Fibroblast of lung (primary cell): ENCODE measurements at regions not wholly inside any gene's neighbourhood (a gene's known extent, or its start where the extent isn't known, plus 50 kb on each side); places are given as distances from the start of the nearest gene placed in this dataset.

Source experiments
- DNase-seq, 2 donors: peaks; one replicate each; pipeline versions ENCODE4 v3.0.0 to v3.0.0-alpha.2; 2010; ENCODE audit warnings: low read depth in 2 of 2
- H2AFZ ChIP-seq: 2 replicates; pipeline ENCODE4 v1.5.1; 2012; ENCODE audit warnings: low read length, control low read depth, inconsistent platforms
- H3K27ac ChIP-seq: 2 replicates; pipeline ENCODE4 v1.5.1; 2011; ENCODE audit warnings: low read length, control low read depth; ENCODE audit not compliant: insufficient read depth
- H3K27me3 ChIP-seq: 2 replicates; pipeline ENCODE4 v1.5.1; 2011; ENCODE audit warnings: mild to moderate bottlenecking, low read length; ENCODE audit not compliant: control insufficient read depth, insufficient read depth
- H3K36me3 ChIP-seq: 2 replicates; pipeline ENCODE4 v1.5.1; 2011; ENCODE audit warnings: low read length; ENCODE audit not compliant: control insufficient read depth, insufficient read depth
- H3K4me1 ChIP-seq: 2 replicates; pipeline ENCODE4 v1.5.1; 2011; ENCODE audit warnings: low read length; ENCODE audit not compliant: control insufficient read depth, insufficient read depth; ENCODE audit errors: extremely low read depth
- H3K4me2 ChIP-seq: 2 replicates; pipeline ENCODE4 v1.5.1; 2011; ENCODE audit warnings: low read length, control low read depth; ENCODE audit not compliant: insufficient read depth; ENCODE audit errors: extremely low read depth
- H3K4me3 ChIP-seq, 4 experiments: fragments of 200-600 bp in 1 of 4; sonication (generic) in 1 of 4; replicated peaks in 1 of 4; 2 replicates each; pipeline ENCODE4 v1.5.1; 2011 to 2016; ENCODE audit warnings: low read length in 4 of 4, low read depth in 3 of 4, mild to moderate bottlenecking in 3 of 4, control low read depth in 2 of 4, inconsistent platforms in 1 of 4, mixed read lengths in 1 of 4; ENCODE audit not compliant: insufficient read depth in 1 of 4; ENCODE audit errors: control extremely low read depth in 1 of 4
- H3K79me2 ChIP-seq: 2 replicates; pipeline ENCODE4 v1.5.1; 2012; ENCODE audit warnings: mild to moderate bottlenecking, low read length, inconsistent platforms; ENCODE audit not compliant: control insufficient read depth, insufficient read depth
- H3K9ac ChIP-seq: 2 replicates; pipeline ENCODE4 v1.5.1; 2011; ENCODE audit warnings: mild to moderate bottlenecking, low read length, control low read depth; ENCODE audit not compliant: insufficient read depth
- H3K9me3 ChIP-seq: 2 replicates; pipeline ENCODE4 v1.5.1; 2012; ENCODE audit warnings: low read depth, low read length; ENCODE audit not compliant: control insufficient read depth, insufficient read depth
- H4K20me1 ChIP-seq: 2 replicates; pipeline ENCODE4 v1.5.1; 2011; ENCODE audit warnings: low read length; ENCODE audit not compliant: control insufficient read depth, insufficient read depth; ENCODE audit errors: extremely low read depth
- CTCF ChIP-seq, 2 donors: IDR thresholded peaks in 1 of 2; conservative IDR thresholded peaks in 1 of 2; 1 replicate in 1 of 2; 2 replicates in 1 of 2; pipeline ENCODE4 v1.5.1; 2011 to 2012; ENCODE audit warnings: low read length in 2 of 2, control low read depth in 1 of 2, inconsistent platforms in 1 of 2, low read depth in 1 of 2, mild to moderate bottlenecking in 1 of 2
- EZH2 ChIP-seq: IDR thresholded peaks from 2 replicates; pipeline ENCODE4 v1.5.1; 2012; ENCODE audit warnings: low read length, control low read depth, mild to moderate bottlenecking; ENCODE audit errors: missing control alignments

GRCh38 chr16:86199182-86199581, 300.2 kb downstream of the IRF8 start:
- Histone ChIP-seq H3K9me3 (no peaks in the 10 kb centered on the region), H3K27ac (no peak overlapping the region), H4K20me1 (no peaks in the 10 kb centered on the region), H3K79me2 (no peaks in the 10 kb centered on the region), H3K4me1 (peaks cover 2% of the 10 kb centered on the region), H3K27me3 (peaks cover 7% of the 10 kb centered on the region), H3K9ac (no peak overlapping the region), H2AFZ (no peak overlapping the region), H3K36me3 (no peaks in the 10 kb centered on the region), H3K4me2 (no peak overlapping the region), H3K4me3 (peak overlapping the region in 2 of 4 experiments; percentile 29 to 45)
- TF ChIP-seq CTCF (conservative IDR thresholded peaks at IDR 0.05 in 1 of 2, IDR thresholded peaks at IDR 0.05 in 1 of 2; ENCODE audit: low read depth in 1 of 2, low read length in 2 of 2) (no peak), EZH2 (no peak)
- DNase-seq, result peak in 1 of 2 donors; percentile 9

GRCh38 chr16:86199871-86200695, 301.1 kb downstream of the IRF8 start:
- TF ChIP-seq EZH2 (no peak), CTCF (conservative IDR thresholded peaks at IDR 0.05 in 1 of 2, IDR thresholded peaks at IDR 0.05 in 1 of 2; ENCODE audit: low read depth in 1 of 2, low read length in 2 of 2) (no peak)

GRCh38 chr16:86200722-86201121, 301.8 kb downstream of the IRF8 start:
- DNase-seq, result no peak
- H3K4me2 ChIP-seq, result peak overlapping the region; percentile 82
- H3K36me3 ChIP-seq, result no peaks in the 10 kb centered on the region
- no peaks in the 10 kb centered on the region for H3K79me2 ChIP-seq
- no peak overlapping the region for H2AFZ ChIP-seq
- H3K27ac ChIP-seq, result no peak overlapping the region
- H3K4me3 ChIP-seq, result no peak overlapping the region
- TF ChIP-seq EZH2 (no peak), CTCF (conservative IDR thresholded peaks at IDR 0.05 in 1 of 2, IDR thresholded peaks at IDR 0.05 in 1 of 2; ENCODE audit: low read depth in 1 of 2, low read length in 2 of 2) (no peak)
- H3K27me3 ChIP-seq, result peaks cover 5% of the 10 kb centered on the region
- peaks cover 2% of the 10 kb centered on the region for H3K4me1 ChIP-seq
- H4K20me1 ChIP-seq, result no peaks in the 10 kb centered on the region
- H3K9ac ChIP-seq, result no peak overlapping the region
- no peaks in the 10 kb centered on the region for H3K9me3 ChIP-seq

More at GRCh38 chr16:86199871-86200695, 301.1 kb downstream of the IRF8 start:
- peaks cover 2% of the 10 kb centered on the region for H3K4me1 ChIP-seq
- peak; percentile 13 to 80 for DNase-seq
- peak overlapping the region; percentile 50 for H2AFZ ChIP-seq
- peak overlapping the region; percentile 82 for H3K4me2 ChIP-seq
- H3K27me3 ChIP-seq, result peaks cover 5% of the 10 kb centered on the region
- H3K36me3 ChIP-seq, result no peaks in the 10 kb centered on the region
- H3K9ac ChIP-seq, result peak overlapping the region; percentile 49
- H3K27ac ChIP-seq, result peak overlapping the region; percentile 34
- no peaks in the 10 kb centered on the region for H4K20me1 ChIP-seq
- H3K4me3 ChIP-seq, result peak overlapping the region; percentile 9 to 45 (median 30)
- H3K79me2 ChIP-seq, result no peaks in the 10 kb centered on the region
- H3K9me3 ChIP-seq, result no peaks in the 10 kb centered on the region
